ENCODE measurements at regions not wholly inside any gene's neighbourhood (a gene's known extent, or its start where the extent isn't known, plus 50 kb on each side); places are given as distances from the start of the nearest gene placed in this dataset.

DNA sequence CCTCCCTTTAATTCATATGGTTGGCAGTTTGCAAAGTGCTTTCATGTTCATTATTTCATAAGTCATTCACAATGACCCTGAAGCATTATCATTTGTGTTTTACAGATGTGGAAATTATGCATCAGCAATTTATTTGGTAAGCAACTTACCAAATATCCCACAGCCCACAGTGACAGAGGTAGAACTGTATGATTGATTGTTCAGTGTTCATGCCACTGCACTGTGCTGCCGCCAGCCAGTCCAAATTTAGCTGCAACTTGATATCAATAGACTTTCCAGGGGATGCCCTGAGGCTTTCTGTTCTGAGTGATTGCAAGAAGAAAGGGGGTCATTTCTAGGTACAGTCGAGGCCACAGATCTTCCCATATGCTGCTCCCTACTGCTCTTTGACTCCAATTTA, 380.3 kb downstream of the PLPP3 start:
- Mint-ChIP-seq H3K4me1 (ENCODE audit: unreplicated experiment) (peaks cover 32% of the 10 kb centered on the region), H3K27ac (no peak overlapping the region), H3K4me3 (no peak overlapping the region), H3K36me3 (no peaks in the 10 kb centered on the region), H3K9me3 (no peaks in the 10 kb centered on the region), H3K27me3 (no peaks in the 10 kb centered on the region)
- no peak for TF ChIP-seq CTCF (conservative IDR thresholded peaks at IDR 0.05)
- no peak for DNase-seq (ENCODE audit: extremely low spot score, unreplicated experiment)

DNA sequence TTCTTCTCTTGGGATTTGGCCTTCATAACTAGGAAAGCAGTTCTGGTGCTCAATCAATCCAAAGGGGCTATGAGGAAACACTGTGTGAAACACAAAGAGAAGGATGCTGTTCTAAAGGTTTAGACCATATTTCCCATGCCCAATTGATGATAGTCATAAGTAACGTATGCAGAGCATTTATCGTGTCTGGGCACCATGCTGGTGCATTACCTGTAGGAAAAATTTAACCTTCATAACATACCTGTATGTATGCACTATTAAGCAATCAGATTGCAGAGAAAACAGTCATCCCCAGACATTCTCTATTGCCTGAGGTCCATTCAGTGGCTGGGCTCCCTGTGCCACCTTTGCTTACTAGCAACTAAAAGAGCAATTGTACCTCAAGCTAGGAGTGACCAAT, 381.4 kb downstream of the PLPP3 start:
- no peaks in the 10 kb centered on the region for H3K27me3 Mint-ChIP-seq
- H3K27ac Mint-ChIP-seq = no peak overlapping the region
- peaks cover 30% of the 10 kb centered on the region for H3K4me1 Mint-ChIP-seq (ENCODE audit: unreplicated experiment)

GRCh38 chr1:56196839-56197238, 382.5 kb downstream of the PLPP3 start:
- Mint-ChIP-seq H3K36me3 (no peaks in the 10 kb centered on the region), H3K27me3 (no peaks in the 10 kb centered on the region), H3K9me3 (no peaks in the 10 kb centered on the region), H3K4me1 (ENCODE audit: unreplicated experiment) (peaks cover 28% of the 10 kb centered on the region), H3K27ac (no peak overlapping the region), H3K4me3 (no peak overlapping the region)
- TF ChIP-seq CTCF (conservative IDR thresholded peaks at IDR 0.05) = no peak
- DNase-seq (ENCODE audit: extremely low spot score, unreplicated experiment) = no peak

More for the DNA sequence above, 381.4 kb downstream of the PLPP3 start:
- H3K9me3 Mint-ChIP-seq = no peaks in the 10 kb centered on the region
- H3K4me3 Mint-ChIP-seq = no peak overlapping the region
- DNase-seq (ENCODE audit: extremely low spot score, unreplicated experiment) = no peak
- no peaks in the 10 kb centered on the region for H3K36me3 Mint-ChIP-seq
- TF ChIP-seq CTCF (conservative IDR thresholded peaks at IDR 0.05) = no peak

GRCh38 chr1:56194701-56195300, 384.6 kb downstream of the PLPP3 start:
- H3K9me3 Mint-ChIP-seq = no peaks in the 10 kb centered on the region
- no peak for TF ChIP-seq CTCF (conservative IDR thresholded peaks at IDR 0.05)
- no peak for DNase-seq (ENCODE audit: extremely low spot score, unreplicated experiment)
- H3K27me3 Mint-ChIP-seq = no peaks in the 10 kb centered on the region
- H3K4me3 Mint-ChIP-seq = no peak overlapping the region
- no peaks in the 10 kb centered on the region for H3K36me3 Mint-ChIP-seq
- no peak overlapping the region for H3K27ac Mint-ChIP-seq
- peaks cover 39% of the 10 kb centered on the region for H3K4me1 Mint-ChIP-seq (ENCODE audit: unreplicated experiment)

DNA sequence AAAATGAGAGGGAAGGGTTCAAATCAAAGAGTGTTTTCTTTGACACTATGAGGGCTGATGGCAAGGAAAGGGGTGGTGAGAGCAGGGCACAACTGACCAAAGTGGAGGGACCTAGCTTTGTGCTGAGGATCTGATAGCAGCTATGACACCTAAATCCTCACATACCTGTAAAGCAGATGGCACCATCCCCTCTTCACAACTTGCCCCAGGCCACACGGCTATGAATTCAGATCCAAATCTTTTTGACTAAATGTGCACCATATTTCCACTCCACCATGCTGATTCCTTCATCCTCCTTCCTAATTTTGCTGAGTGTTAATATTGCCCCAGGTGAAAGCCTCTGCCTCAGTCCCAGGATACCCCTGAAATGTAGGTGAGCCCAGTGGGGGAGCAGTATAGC, 385.7 kb downstream of the PLPP3 start:
- Mint-ChIP-seq H3K27ac (no peak overlapping the region), H3K36me3 (no peaks in the 10 kb centered on the region), H3K4me1 (ENCODE audit: unreplicated experiment) (peaks cover 39% of the 10 kb centered on the region), H3K27me3 (no peaks in the 10 kb centered on the region), H3K9me3 (no peaks in the 10 kb centered on the region), H3K4me3 (no peak overlapping the region)
- TF ChIP-seq CTCF (conservative IDR thresholded peaks at IDR 0.05) = no peak
- DNase-seq (ENCODE audit: extremely low spot score, unreplicated experiment) = no peak

DNA sequence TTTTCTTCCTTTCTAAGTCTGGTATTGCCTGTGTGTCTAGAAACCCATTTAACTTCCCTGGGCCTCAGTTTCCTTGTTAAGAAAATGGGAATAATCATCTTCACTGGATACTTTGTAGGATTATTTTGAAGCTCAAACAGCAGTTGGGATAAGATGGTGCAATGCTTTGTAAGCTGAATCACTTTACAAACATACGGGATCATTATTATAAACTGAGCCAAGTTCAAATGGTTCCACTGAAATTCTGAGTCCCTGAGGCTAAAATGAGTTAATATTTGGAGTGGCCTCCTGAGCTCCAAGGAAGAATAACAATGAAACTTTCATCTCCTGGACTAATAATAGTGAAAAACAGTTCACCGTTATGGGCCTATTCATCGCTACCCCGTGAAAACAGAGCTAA, 388.0 kb downstream of the PLPP3 start:
- no peaks in the 10 kb centered on the region for H3K36me3 Mint-ChIP-seq
- H3K27ac Mint-ChIP-seq = no peak overlapping the region

More for the DNA sequence above, 388.0 kb downstream of the PLPP3 start:
- no peak for TF ChIP-seq CTCF (conservative IDR thresholded peaks at IDR 0.05)
- DNase-seq (ENCODE audit: extremely low spot score, unreplicated experiment) = no peak
- H3K9me3 Mint-ChIP-seq = no peaks in the 10 kb centered on the region
- no peak overlapping the region for H3K4me3 Mint-ChIP-seq
- H3K27me3 Mint-ChIP-seq = no peaks in the 10 kb centered on the region
- H3K4me1 Mint-ChIP-seq (ENCODE audit: unreplicated experiment) = peaks cover 48% of the 10 kb centered on the region
